Liver (tissue), 8 donors: ENCODE measurements at regions not wholly inside any gene's neighbourhood (a gene's known extent, or its start where the extent isn't known, plus 50 kb on each side); places are given as distances from the start of the nearest gene placed in this dataset.

Experiments
- DNase-seq: peaks from one replicate; pipeline ENCODE4 v3.0.0-alpha.2; 2017; ENCODE audit warnings: low spot score
- H3K27ac ChIP-seq, 2 donors: one replicate each; pipeline ENCODE4 v1.7.0; 2013; ENCODE audit warnings: inconsistent platforms in 2 of 2, low read length in 2 of 2, control low read depth in 1 of 2, low read depth in 1 of 2, mild to moderate bottlenecking in 1 of 2
- H3K27me3 ChIP-seq, 4 donors: one replicate each; pipeline versions ENCODE4 v1.6.1 to v1.7.0; 2013; ENCODE audit warnings: low read length in 3 of 4, inconsistent platforms in 1 of 4, mild to moderate bottlenecking in 1 of 4, moderate library complexity in 1 of 4; ENCODE audit not compliant: control insufficient read depth in 4 of 4, insufficient read depth in 4 of 4
- H3K36me3 ChIP-seq, 4 donors: one replicate each; pipeline versions ENCODE4 v1.6.1 to v1.7.0; 2013; ENCODE audit warnings: low read length in 3 of 4, mild to moderate bottlenecking in 3 of 4, low read depth in 1 of 4, moderate library complexity in 1 of 4; ENCODE audit not compliant: control insufficient read depth in 4 of 4, insufficient read depth in 3 of 4
- H3K4me1 ChIP-seq, 4 donors: one replicate each; pipeline versions ENCODE4 v1.6.1 to v1.7.0; 2013; ENCODE audit warnings: low read length in 3 of 4, mild to moderate bottlenecking in 3 of 4, moderate library complexity in 1 of 4; ENCODE audit not compliant: control insufficient read depth in 4 of 4, insufficient read depth in 4 of 4
- H3K4me3 ChIP-seq, 3 donors: one replicate each; pipeline versions ENCODE4 v1.6.1 to v1.7.0; 2013; ENCODE audit warnings: low read length in 3 of 3, control low read depth in 1 of 3, low read depth in 1 of 3, mild to moderate bottlenecking in 1 of 3
- H3K9ac ChIP-seq, 2 donors: one replicate each; pipeline ENCODE4 v1.7.0; 2013; ENCODE audit warnings: low read length in 2 of 2, mild to moderate bottlenecking in 2 of 2, moderate library complexity in 2 of 2, control low read depth in 1 of 2, low read depth in 1 of 2
- H3K9me3 ChIP-seq, 4 donors: one replicate each; pipeline versions ENCODE4 v1.6.1 to v1.7.0; 2013; ENCODE audit warnings: low read length in 3 of 4; ENCODE audit not compliant: control insufficient read depth in 4 of 4
- CTCF ChIP-seq: fragments of 150-350 bp; IDR thresholded peaks from 2 replicates; pipeline ENCODE4 v1.5.1; 2017; ENCODE audit warnings: improper control_type of control experiment, low read depth, low read length; ENCODE audit not compliant: missing input control
- FOXA1 ChIP-seq: IDR thresholded peaks from 2 replicates; pipeline ENCODE4 v1.6.1; 2016; ENCODE audit warnings: antibody characterized with exemption
- FOXA2 ChIP-seq: IDR thresholded peaks from 2 replicates; pipeline ENCODE4 v1.6.1; 2016; ENCODE audit warnings: antibody characterized with exemption
- GABPA ChIP-seq, 2 donors: IDR thresholded peaks in 1 of 2; conservative IDR thresholded peaks in 1 of 2; 2 replicates each; pipeline ENCODE4 v1.6.1; 2016; ENCODE audit warnings: antibody characterized with exemption in 2 of 2, mild to moderate bottlenecking in 1 of 2, moderate library complexity in 1 of 2
- JUND ChIP-seq, 2 donors: IDR thresholded peaks; 2 replicates each; pipeline ENCODE4 v1.6.1; 2016; ENCODE audit warnings: antibody characterized with exemption in 2 of 2
- NR2F2 ChIP-seq: IDR thresholded peaks from 2 replicates; pipeline ENCODE4 v1.6.1; 2016; ENCODE audit warnings: antibody characterized with exemption
- RAD21 ChIP-seq, 2 donors: IDR thresholded peaks; 2 replicates each; pipeline ENCODE4 v1.6.1; 2016; ENCODE audit warnings: antibody characterized with exemption in 2 of 2, mild to moderate bottlenecking in 2 of 2
- REST ChIP-seq: IDR thresholded peaks from 2 replicates; pipeline ENCODE4 v1.6.1; 2016; ENCODE audit warnings: antibody characterized with exemption, mild to moderate bottlenecking
- SP1 ChIP-seq: IDR thresholded peaks from 2 replicates; pipeline ENCODE4 v1.6.1; 2018; ENCODE audit warnings: antibody characterized with exemption, mild to moderate bottlenecking
- TAF1 ChIP-seq: conservative IDR thresholded peaks from 2 replicates; pipeline ENCODE4 v1.6.1; 2016; ENCODE audit warnings: antibody characterized with exemption, mild to moderate bottlenecking
- YY1 ChIP-seq: IDR thresholded peaks from 2 replicates; pipeline ENCODE4 v1.6.1; 2016; ENCODE audit warnings: antibody characterized with exemption, mild to moderate bottlenecking
- ZBTB33 ChIP-seq: IDR thresholded peaks from 2 replicates; pipeline ENCODE4 v1.6.1; 2016; ENCODE audit warnings: antibody characterized with exemption
- WGBS: extraction: QIAGEN DNeasy Blood & Tissue Kit; methylation state at CpG from one replicate; pipeline ENCODE4 v1.1.7; 2013; 5-methylcytosine and 5-hydroxymethylcytosine counted together
- donor health status: healthy.
- donor health status: healthy.
- donor health status: healthy.
- donor health status: healthy.
- donor health status: healthy.

- TF ChIP-seq ZBTB33: no peak
Measured at GRCh38 chr3:112761062-112761638, 85.5 kb downstream of the CD200R1L start (continued).

- DNase-seq: no peak
- Histone ChIP-seq H3K27me3 (no peaks in the 10 kb centered on the region), H3K4me3 (no peak overlapping the region), H3K9me3 (no peaks in the 10 kb centered on the region), H3K27ac (no peak overlapping the region), H3K36me3 (no peaks in the 10 kb centered on the region), H3K4me1 (no peaks in the 10 kb centered on the region), H3K9ac (no peak overlapping the region)
- WGBS: 95% methylated on average over 1 of the region's 1 CpG
- no peak for TF ChIP-seq RAD21 (IDR thresholded peaks at IDR 0.05)
- no peak for TF ChIP-seq YY1
- no peak for TF ChIP-seq REST
- no peak for TF ChIP-seq FOXA1
- TF ChIP-seq FOXA2: no peak
- no peak for TF ChIP-seq CTCF
- no peak for TF ChIP-seq GABPA (IDR thresholded peaks at IDR 0.05 in 1 of 2, conservative IDR thresholded peaks at IDR 0.05 in 1 of 2)
- no peak for TF ChIP-seq SP1
- no peak for TF ChIP-seq TAF1
- no peak for TF ChIP-seq NR2F2
- TF ChIP-seq ZBTB33: no peak
- TF ChIP-seq JUND (IDR thresholded peaks at IDR 0.05): no peak
Measured at GRCh38 chr3:112759681-112760080, 87.0 kb downstream of the CD200R1L start.
